Hematopoietic multipotent progenitor cell treated with erythropoietin and hydrocortisone succinate and interleukin-3 and kit ligand, for 8 days (in vitro differentiated cells): ENCODE measurements at regions not wholly inside any gene's neighbourhood (a gene's known extent, or its start where the extent isn't known, plus 50 kb on each side); places are given as distances from the start of the nearest gene placed in this dataset.

Experiments
- DNase-seq: peaks from one replicate; pipeline ENCODE4 v3.0.0-alpha.2; 2015

DNA sequence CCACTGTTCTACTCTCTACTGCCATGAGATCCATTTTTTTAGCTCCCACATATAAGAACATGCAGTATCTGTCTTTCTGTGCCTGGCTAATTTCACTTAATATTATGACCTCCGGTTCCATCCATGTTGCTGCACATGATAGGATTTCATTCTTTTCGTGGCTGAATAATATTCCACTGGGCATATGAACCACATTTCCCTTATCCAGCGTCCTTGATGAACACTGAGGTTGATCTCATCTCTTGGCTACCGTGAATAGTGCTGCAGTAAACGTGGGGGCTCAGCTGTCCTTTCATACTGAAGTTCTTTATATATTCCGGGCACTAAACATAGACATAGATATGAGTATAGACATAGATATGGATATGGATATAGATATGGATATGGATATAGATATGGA lies 109.3 kb upstream of the TNRC6C start:
- DNase-seq = peak; percentile 33

GRCh38 chr17:77851921-77852320 lies 106.6 kb upstream of the TNRC6C start:
- DNase-seq = no peak

DNA sequence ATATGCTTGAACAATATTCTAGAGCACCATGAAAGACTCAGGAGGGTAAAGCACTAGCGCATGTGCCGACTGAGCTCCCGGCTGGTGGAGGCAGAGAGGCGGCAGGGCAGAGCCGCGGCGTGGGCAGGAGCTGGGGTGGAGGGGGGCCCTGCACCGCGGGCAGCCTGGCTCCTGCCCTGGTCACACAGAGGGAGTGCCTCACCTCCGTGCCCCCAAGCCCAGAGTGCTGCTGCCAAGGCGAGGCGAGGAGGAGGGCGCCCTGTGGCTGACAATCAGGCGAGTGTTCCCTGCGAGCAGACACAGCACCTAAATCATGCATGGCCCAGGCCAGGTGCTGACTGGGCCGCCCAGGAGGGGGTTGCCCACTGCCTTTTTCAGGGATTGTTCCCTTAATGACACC lies 105.8 kb upstream of the TNRC6C start:
- DNase-seq = no peak

- DNase-seq = no peak
Observed at GRCh38 chr17:77853191-77853977, 105.1 kb upstream of the TNRC6C start.

GRCh38 chr17:77854083-77854758 lies 104.3 kb upstream of the TNRC6C start:
- no peak for DNase-seq

GRCh38 chr17:77854759-77855745 lies 103.5 kb upstream of the TNRC6C start:
- no peak for DNase-seq

DNA sequence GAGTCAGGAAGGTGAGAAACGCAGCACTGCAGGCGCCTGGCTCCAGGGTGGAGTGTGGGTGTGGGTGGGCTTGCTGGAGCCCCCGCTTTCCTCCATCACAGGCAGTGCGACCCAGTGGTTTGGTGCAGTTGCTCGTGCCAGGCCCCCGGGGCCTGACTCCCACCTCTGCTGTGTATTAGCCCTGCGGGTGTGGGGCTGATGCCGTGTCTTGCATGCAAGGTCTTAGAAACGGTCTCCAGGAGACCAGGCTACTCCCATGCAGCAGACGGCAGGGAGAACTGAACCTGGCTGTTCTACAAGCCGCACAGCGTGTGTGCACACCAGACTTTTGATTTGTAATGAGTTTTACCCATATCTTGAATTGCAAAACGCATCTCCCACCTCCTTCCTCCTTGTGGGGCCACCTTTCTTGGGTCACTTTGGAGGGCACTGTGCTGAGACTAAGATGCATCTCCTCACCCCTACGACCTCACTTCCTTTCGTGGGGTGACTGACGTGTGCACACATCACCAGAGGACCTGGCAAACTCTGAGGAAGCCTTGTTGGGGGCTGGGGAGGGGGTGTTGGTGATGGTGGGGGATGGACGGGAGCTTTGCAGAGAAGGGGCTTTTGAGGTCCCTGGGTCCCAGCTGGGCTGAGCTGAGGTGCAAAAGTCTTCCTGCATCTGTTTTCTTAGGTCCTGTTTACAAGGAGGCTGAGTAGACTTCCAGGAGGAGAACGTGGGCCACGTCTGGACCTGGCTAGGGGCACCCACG lies 101.8 kb upstream of the TNRC6C start:
- no peak for DNase-seq

DNA sequence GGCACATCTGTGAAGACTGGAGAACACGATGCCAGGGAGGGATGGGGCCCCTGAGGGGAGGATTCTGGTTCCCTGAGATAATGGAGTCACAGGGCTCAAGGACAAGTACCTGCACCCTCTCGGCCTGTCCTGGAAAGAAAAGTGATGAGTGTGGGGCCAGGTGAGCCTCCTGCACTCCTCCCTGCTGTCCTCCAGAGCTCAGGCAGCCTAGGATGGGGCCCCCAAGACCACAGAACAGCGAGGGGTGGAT lies 101.3 kb upstream of the TNRC6C start:
- no peak for DNase-seq

- no peak for DNase-seq
Observed at GRCh38 chr17:77857613-77858012, 100.9 kb upstream of the TNRC6C start.

- DNase-seq = no peak
Observed at GRCh38 chr17:77858291-77859034, 100.0 kb upstream of the TNRC6C start.

DNA sequence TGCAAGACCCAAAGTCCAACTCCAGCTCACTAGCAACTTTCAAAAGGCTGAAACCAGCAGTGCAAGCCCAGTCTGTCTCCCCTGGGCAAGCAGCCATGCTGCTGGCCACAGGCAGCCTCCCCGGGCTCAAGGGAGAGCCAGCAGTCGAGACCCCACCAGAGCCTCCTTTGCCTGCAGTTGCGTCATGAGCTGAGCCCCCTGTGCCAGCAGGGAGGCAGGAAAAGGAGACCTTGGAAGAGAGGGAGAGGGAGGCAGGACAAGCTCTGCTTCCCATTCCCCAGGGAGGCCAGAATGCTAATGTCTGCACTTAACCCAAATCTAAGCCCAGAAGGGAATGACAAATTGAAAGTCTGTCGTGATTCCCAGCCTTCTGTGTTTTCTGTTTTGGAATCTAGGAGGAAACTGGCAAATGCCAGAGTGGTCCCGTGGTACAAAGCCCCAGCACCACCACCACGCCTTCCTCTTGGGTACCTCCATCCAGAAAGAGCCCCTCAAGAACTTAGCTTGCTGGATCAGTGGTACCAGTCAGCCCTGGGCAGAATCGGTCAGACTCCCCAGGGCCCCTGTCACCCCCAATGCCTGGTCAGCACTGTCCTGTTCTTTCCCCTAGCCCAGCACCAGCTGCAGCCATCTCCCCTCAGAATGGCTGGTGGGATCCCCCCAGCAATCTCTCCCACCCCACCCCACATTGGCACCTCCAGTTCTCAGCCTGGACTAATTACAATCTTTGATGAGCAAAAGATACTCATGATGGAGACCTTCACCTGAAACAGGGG lies 99.3 kb upstream of the TNRC6C start:
- DNase-seq = no peak

DNA sequence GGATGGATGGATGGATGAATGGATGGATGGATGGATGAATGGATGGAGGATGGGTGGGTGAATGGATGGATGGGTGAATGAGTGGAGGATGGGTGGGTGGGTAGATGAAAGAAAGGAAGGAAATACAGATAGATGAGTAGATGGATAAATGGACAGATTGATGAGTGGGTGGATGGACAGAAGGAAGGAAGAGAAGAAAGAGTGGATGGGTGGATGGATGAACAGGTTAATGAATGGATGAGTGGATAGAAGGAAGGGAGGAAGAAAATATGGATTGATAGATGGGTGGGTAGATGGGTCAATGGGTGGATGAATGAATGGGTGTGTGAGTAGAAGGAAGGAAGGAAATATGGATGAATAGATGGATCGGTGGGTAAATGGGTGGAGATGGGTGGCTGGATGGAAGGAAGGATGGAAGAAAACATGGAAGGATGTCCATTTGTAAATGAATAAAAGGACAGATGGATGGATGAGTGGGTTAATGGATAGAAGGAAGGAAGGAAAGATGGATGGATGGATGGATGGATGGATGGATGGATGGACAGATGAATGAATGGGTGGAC lies 97.3 kb upstream of the TNRC6C start:
- no peak for DNase-seq

DNA sequence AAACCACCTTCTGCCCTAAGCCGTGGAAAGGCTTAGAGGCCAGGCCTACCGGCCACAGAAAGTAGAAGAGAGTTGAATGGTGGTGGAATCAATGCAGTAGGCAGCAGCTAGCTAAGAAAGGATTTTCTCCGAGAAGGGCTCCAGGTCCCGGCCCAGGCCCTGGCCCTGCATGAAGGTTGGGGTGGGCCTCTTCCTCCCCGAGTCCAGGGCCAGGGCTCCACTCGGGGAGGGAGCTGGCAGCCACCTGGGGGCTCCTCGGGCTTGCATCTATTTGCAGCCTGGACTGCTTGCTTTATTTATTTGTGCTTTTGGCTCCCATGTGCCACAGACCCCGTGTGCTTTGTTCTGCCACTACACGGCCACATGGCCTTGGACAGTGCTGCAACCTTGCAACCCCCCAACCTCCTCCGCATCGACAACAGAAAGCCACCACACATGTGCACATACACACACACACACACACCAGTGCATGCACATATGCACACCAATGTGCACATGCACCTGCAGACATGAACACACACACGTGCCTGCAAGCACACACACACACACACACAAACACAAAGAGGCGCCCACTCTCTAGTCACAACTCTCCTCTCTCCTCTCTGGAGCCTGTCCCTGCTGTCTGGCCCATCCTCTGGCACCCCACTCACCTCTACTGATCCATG lies 96.4 kb upstream of the TNRC6C start:
- no peak for DNase-seq

GRCh38 chr17:77862890-77863813 lies 95.4 kb upstream of the TNRC6C start:
- DNase-seq = no peak

DNA sequence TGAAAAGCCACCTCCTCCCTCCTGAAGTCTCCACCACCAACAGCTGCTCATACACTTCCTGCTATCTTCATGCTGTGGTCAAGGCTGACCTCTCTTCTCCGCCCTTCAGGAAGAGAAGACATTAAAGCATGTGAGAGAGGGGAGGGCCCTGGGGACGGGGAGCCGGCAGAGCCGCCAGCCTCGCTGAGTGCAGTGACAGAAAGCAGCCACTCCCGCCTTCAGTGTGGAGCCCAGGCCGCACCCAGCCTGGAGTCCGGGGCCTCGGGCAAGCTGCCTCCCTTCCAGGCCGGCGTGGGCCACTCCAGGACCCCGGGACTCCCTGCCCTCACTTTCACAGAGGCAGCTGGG lies 94.7 kb upstream of the TNRC6C start:
- peak; percentile 34 for DNase-seq

GRCh38 chr17:77864234-77865111 lies 94.0 kb upstream of the TNRC6C start:
- no peak for DNase-seq

GRCh38 chr17:77865112-77865611 lies 93.3 kb upstream of the TNRC6C start:
- DNase-seq = no peak

GRCh38 chr17:77865716-77866115 lies 92.8 kb upstream of the TNRC6C start:
- no peak for DNase-seq
